Heart left ventricle (tissue), 16 donors: ENCODE measurements at regions not wholly inside any gene's neighbourhood (a gene's known extent, or its start where the extent isn't known, plus 50 kb on each side); places are given as distances from the start of the nearest gene placed in this dataset.

Experiments used
- ATAC-seq, 4 donors: fragments of 200-7000 bp; cut with Tn5 transposase; one replicate each; pipeline ENCODE4 v1.9.1; 2020 to 2022; ENCODE audit warnings: moderate library complexity in 4 of 4, mild to moderate bottlenecking in 3 of 4, moderate number of reproducible peaks in 1 of 4
- DNase-seq, 5 donors: peaks; one replicate each; pipeline ENCODE4 v3.0.0-alpha.2; 2020
- H3K27ac ChIP-seq, 12 donors: fragments of 200-600 bp; sonication (generic) in 4 of 12; one replicate each; pipeline versions ENCODE4 v1.5.0 to v1.8.0; 2016 to 2022; ENCODE audit warnings: mild to moderate bottlenecking in 2 of 12
- H3K27me3 ChIP-seq, 9 donors: fragments of 200-600 bp; sonication (generic) in 2 of 9; one replicate each; pipeline versions ENCODE4 v1.5.1 to v1.8.0; 2016 to 2022; ENCODE audit warnings: mild to moderate bottlenecking in 3 of 9
- H3K36me3 ChIP-seq, 9 donors: fragments of 200-600 bp; sonication (generic) in 2 of 9; one replicate each; pipeline versions ENCODE4 v1.5.0 to v1.8.0; 2018 to 2022; ENCODE audit warnings: mild to moderate bottlenecking in 2 of 9
- H3K4me1 ChIP-seq, 12 donors: fragments of 200-600 bp; sonication (generic) in 4 of 12; one replicate each; pipeline versions ENCODE4 v1.5.0 to v1.8.0; 2016 to 2022; ENCODE audit warnings: mild to moderate bottlenecking in 3 of 12
- H3K4me3 ChIP-seq, 12 donors: fragments of 200-600 bp; sonication (generic) in 4 of 12; one replicate each; pipeline versions ENCODE4 v1.5.0 to v1.8.0; 2017 to 2022; ENCODE audit warnings: mild to moderate bottlenecking in 9 of 12, moderate library complexity in 4 of 12
- H3K9me3 ChIP-seq, 12 donors: fragments of 200-600 bp; sonication (generic) in 4 of 12; one replicate each; pipeline versions ENCODE4 v1.5.0 to v1.8.0; 2016 to 2022; ENCODE audit warnings: mild to moderate bottlenecking in 1 of 12
- CTCF ChIP-seq, 12 donors: fragments of 200-600 bp; sonication (generic) in 4 of 12; IDR thresholded peaks; one replicate each; pipeline versions ENCODE4 v1.5.0 to v1.8.0; 2018 to 2022; ENCODE audit warnings: antibody characterized with exemption in 12 of 12, mild to moderate bottlenecking in 5 of 12
- POLR2A ChIP-seq, 2 donors: fragments of 450-650 bp; IDR thresholded peaks; one replicate each; pipeline ENCODE4 v1.6.1; 2017; ENCODE audit warnings: antibody characterized with exemption in 2 of 2, mild to moderate bottlenecking in 2 of 2, moderate library complexity in 2 of 2
- WGBS, 4 donors: extraction: QIAGEN DNeasy Blood & Tissue Kit in 2 of 4; methylation state at CpG; one replicate each; pipeline versions ENCODE4 v1.1.5 to v1.1.7; 2013 to 2018; 5-methylcytosine and 5-hydroxymethylcytosine counted together
- intact Hi-C, 10 donors: fragments of 100-400 bp; cut with DNase I; formaldehyde crosslinking; loops; one replicate each; pipeline versions ENCODE4 v1.11.1 to v1.14.2; 2022
- donor health status: ischemic (EF 13 %, LVEDD 7.1; RV severe dilation, severe dysfunction).
- donor health status: healthy with polysubstance abuse.
- donor health status: DM: no; HTN: yes; CAD: no.
- donor health status: DM: no; HTN: no; CAD: no.
- donor health status: ischemic (EF 25% LVEDD 6.9; RV normal size, moderate dysfunction).
- donor health status: ischemic (EF 25% LVEDD 5.7; RV mildly dilated, moderate dysfunction).
- donor health status: healthy.
- donor health status: DM: yes; HTN: yes; CAD: no.
- donor health status: ischemic (EF 35%, LVEDD 5.7; RV mildly dilated, moderate dysfunction).
- donor health status: nonischemic (EF 11% LVEDD 7.7; RV severe dilation, severe dysfunction).
- donor health status: DM: yes; HTN: yes; CAD: no.
- donor health status: PGD.
- donor health status: ischemic (EF 29% LVEDD 5.4; RV normal size, mild dysfunction).
- donor health status: nonischemic (EF 23%, LVEDD 6.1; RV moderate dilation, normal function).

- no peak for TF ChIP-seq CTCF (IDR thresholded peaks at IDR 0.05)
- H3K27me3 ChIP-seq = peaks cover 0 to 6% (median 0%) of the 10 kb centered on the region in 9 donors
- no peak for DNase-seq
- no peak for ATAC-seq
- no peaks in the 10 kb centered on the region for H3K36me3 ChIP-seq
- no peak overlapping the region for H3K4me3 ChIP-seq
- no peaks in the 10 kb centered on the region for H3K9me3 ChIP-seq
- H3K27ac ChIP-seq = no peak overlapping the region
- 92 to 98% (median 93%) methylated on average over 4 of the region's 4 CpGs for WGBS, 4 donors
- no peaks in the 10 kb centered on the region for H3K4me1 ChIP-seq
- intact Hi-C loops = no loop called here
Measured at GRCh38 chr16:66290431-66290830, 76.1 kb upstream of the CDH5 start.

- no peaks in the 10 kb centered on the region for H3K36me3 ChIP-seq
- no peak for DNase-seq
- no peaks in the 10 kb centered on the region for H3K4me1 ChIP-seq
- no peak overlapping the region for H3K4me3 ChIP-seq
- TF ChIP-seq CTCF (IDR thresholded peaks at IDR 0.05) = no peak
- no peak for TF ChIP-seq POLR2A (IDR thresholded peaks at IDR 0.05)
- H3K27ac ChIP-seq = no peak overlapping the region
- 83 to 92% (median 86%) methylated on average over 6 of the region's 6 CpGs for WGBS, 4 donors
- no peak for ATAC-seq
- no peaks in the 10 kb centered on the region for H3K9me3 ChIP-seq
- H3K27me3 ChIP-seq = peaks cover 0 to 6% (median 0%) of the 10 kb centered on the region in 9 donors
- intact Hi-C loops = no loop called here
Measured at GRCh38 chr16:66289986-66290385, 76.5 kb upstream of the CDH5 start.

- Histone ChIP-seq H3K36me3 (no peaks in the 10 kb centered on the region), H3K9me3 (no peaks in the 10 kb centered on the region), H3K4me1 (no peaks in the 10 kb centered on the region), H3K27ac (no peak overlapping the region), H3K27me3 (peaks cover 0 to 6% (median 0%) of the 10 kb centered on the region in 9 donors), H3K4me3 (no peak overlapping the region)
- no peak for TF ChIP-seq POLR2A (IDR thresholded peaks at IDR 0.05)
- TF ChIP-seq CTCF (IDR thresholded peaks at IDR 0.05) = no peak
- 92 to 95% (median 94%) methylated on average over 13 to 15 of the region's 15 CpGs for WGBS, 4 donors
- DNase-seq (no peak), ATAC-seq (no peak)
- intact Hi-C loops = no loop called here
Measured at GRCh38 chr16:66289051-66289680, 77.3 kb upstream of the CDH5 start.

GRCh38 chr16:66287926-66288325, 78.6 kb upstream of the CDH5 start:
- ATAC-seq (no peak), DNase-seq (no peak)
- TF ChIP-seq CTCF (IDR thresholded peaks at IDR 0.05) = no peak
- TF ChIP-seq POLR2A (IDR thresholded peaks at IDR 0.05) = no peak
- H3K4me1 ChIP-seq = no peaks in the 10 kb centered on the region
- H3K27me3 ChIP-seq = no peaks in the 10 kb centered on the region
- no peaks in the 10 kb centered on the region for H3K36me3 ChIP-seq
- H3K4me3 ChIP-seq = no peak overlapping the region
- intact Hi-C loops = no loop called here
- H3K27ac ChIP-seq = no peak overlapping the region
- WGBS, 4 donors = 85 to 96% (median 93%) methylated on average over 2 of the region's 2 CpGs
- no peaks in the 10 kb centered on the region for H3K9me3 ChIP-seq
